ENCODE measurements at regions not wholly inside any gene's neighbourhood (a gene's known extent, or its start where the extent isn't known, plus 50 kb on each side); places are given as distances from the start of the nearest gene placed in this dataset.

DNA sequence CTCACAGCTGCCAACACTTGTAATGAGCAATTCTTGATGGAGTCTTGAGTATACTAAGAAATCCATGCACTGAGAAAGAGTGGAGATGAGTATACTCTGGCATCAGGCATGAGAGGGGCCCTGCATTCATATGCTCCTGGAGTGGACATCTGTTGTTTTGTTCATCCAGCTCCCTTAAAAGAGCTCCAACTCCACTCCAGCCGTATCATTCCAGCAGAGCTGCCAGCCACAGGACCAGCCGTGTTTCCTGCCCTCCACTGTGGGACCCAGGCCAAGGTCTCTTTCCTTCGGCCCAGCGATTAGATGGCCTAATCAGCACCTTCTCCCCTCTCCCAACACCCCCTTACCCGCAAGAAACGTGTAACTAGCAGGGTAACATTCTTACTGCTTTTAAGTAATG, 144.5 kb downstream of the OMA1 start:
- TF ChIP-seq, protein P1, sequence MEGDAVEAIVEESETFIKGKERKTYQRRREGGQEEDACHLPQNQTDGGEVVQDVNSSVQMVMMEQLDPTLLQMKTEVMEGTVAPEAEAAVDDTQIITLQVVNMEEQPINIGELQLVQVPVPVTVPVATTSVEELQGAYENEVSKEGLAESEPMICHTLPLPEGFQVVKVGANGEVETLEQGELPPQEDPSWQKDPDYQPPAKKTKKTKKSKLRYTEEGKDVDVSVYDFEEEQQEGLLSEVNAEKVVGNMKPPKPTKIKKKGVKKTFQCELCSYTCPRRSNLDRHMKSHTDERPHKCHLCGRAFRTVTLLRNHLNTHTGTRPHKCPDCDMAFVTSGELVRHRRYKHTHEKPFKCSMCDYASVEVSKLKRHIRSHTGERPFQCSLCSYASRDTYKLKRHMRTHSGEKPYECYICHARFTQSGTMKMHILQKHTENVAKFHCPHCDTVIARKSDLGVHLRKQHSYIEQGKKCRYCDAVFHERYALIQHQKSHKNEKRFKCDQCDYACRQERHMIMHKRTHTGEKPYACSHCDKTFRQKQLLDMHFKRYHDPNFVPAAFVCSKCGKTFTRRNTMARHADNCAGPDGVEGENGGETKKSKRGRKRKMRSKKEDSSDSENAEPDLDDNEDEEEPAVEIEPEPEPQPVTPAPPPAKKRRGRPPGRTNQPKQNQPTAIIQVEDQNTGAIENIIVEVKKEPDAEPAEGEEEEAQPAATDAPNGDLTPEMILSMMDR (IDR thresholded peaks at IDR 0.05): no peak
- TF ChIP-seq MEF2A (IDR thresholded peaks at IDR 0.05; ENCODE audit: borderline replicate concordance, low read depth) (no peak), SMC3 (IDR thresholded peaks at IDR 0.05; ENCODE audit: low read depth, low read length) (no peak), RCOR1 (IDR thresholded peaks at IDR 0.05; ENCODE audit: low read length) (no peak), FOSL2 (IDR thresholded peaks at IDR 0.05; ENCODE audit: borderline replicate concordance, low read depth) (no peak), NRF1 (IDR thresholded peaks at IDR 0.05; ENCODE audit: low read depth, low read length) (no peak), FOXJ3 (CRISPR knock-in tag; IDR thresholded peaks at IDR 0.05) (no peak), TCF12 (IDR thresholded peaks at IDR 0.05) (no peak), RXRA (IDR thresholded peaks at IDR 0.05; ENCODE audit: borderline replicate concordance, low read depth) (no peak), RFX5 (IDR thresholded peaks at IDR 0.05; ENCODE audit: low read length) (no peak)
- TF ChIP-seq, protein P2, sequence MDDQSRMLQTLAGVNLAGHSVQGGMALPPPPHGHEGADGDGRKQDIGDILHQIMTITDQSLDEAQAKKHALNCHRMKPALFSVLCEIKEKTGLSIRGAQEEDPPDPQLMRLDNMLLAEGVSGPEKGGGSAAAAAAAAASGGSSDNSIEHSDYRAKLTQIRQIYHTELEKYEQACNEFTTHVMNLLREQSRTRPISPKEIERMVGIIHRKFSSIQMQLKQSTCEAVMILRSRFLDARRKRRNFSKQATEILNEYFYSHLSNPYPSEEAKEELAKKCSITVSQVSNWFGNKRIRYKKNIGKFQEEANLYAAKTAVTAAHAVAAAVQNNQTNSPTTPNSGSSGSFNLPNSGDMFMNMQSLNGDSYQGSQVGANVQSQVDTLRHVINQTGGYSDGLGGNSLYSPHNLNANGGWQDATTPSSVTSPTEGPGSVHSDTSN (IDR thresholded peaks at IDR 0.05): no peak

Data from SK-N-SH (cell line).